ENCODE measurements at regions not wholly inside any gene's neighbourhood (a gene's known extent, or its start where the extent isn't known, plus 50 kb on each side); places are given as distances from the start of the nearest gene placed in this dataset.

DNA sequence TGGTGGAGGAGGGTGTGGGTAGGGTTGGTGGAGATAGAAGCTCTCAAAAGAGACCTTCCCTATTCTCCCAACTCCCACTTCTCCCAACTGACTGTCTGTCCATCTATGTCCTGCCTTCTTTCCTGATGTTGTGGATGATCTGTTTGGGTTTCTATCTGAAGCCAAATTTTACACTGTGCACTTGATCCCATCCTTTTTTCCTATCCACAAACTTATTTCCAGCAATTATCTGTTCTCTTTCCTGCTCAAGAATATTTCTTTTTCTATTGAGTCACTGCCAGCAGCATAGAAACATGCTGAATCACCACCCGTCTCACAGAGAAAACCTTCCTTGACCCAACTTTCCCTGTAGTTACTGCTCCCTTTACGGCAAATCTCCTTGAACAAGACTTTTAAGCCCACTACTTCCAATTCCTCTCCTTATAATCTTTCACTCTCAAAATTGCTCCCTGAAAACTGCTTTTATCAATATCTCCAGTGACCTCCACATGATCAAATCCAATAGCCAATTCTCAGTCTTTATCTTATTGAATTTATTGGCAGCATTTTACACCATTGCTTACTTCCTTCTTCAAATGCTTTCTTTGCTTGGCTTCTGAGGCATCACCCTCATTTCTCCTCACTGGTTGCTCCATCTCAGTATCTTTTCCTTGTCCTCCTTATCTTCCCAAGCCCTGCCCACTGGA, 141.2 kb upstream of the SLC7A14 start (continued):
- TF ChIP-seq CEBPZ (IDR thresholded peaks at IDR 0.05; ENCODE audit: borderline replicate concordance, low read depth, low read length), result no peak
- no peak for TF ChIP-seq NR1H2 (CRISPR knock-in tag; IDR thresholded peaks at IDR 0.05)
- no peak for TF ChIP-seq HMG20A (CRISPR knock-in tag; conservative IDR thresholded peaks at IDR 0.05)
- no peak for TF ChIP-seq RCOR1 (IDR thresholded peaks at IDR 0.05; ENCODE audit: borderline replicate concordance in 1 of 2, low read depth in 2 of 2, low read length in 2 of 2)
- no peak for TF ChIP-seq THAP12 (CRISPR knock-in tag; IDR thresholded peaks at IDR 0.05)
- TF ChIP-seq, protein P1, sequence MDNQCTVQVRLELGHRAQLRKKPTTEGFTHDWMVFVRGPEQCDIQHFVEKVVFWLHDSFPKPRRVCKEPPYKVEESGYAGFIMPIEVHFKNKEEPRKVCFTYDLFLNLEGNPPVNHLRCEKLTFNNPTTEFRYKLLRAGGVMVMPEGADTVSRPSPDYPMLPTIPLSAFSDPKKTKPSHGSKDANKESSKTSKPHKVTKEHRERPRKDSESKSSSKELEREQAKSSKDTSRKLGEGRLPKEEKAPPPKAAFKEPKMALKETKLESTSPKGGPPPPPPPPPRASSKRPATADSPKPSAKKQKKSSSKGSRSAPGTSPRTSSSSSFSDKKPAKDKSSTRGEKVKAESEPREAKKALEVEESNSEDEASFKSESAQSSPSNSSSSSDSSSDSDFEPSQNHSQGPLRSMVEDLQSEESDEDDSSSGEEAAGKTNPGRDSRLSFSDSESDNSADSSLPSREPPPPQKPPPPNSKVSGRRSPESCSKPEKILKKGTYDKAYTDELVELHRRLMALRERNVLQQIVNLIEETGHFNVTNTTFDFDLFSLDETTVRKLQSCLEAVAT (IDR thresholded peaks at IDR 0.05), result peak; percentile 21 to 41; a peak in 1 of 4 replicates
- TF ChIP-seq NCOA2 (IDR thresholded peaks at IDR 0.05; ENCODE audit: partially characterized antibody in 2 of 2), result no peak
- TF ChIP-seq HDAC3 (IDR thresholded peaks at IDR 0.05; ENCODE audit: borderline replicate concordance, partially characterized antibody), result no peak
- TF ChIP-seq SMARCC2 (IDR thresholded peaks at IDR 0.05; ENCODE audit: low read depth), result 0 out of 2 replicates have a peak, but pooled peaks have one; percentile 33
- peak; percentile 45; the same call in 1 of the 2 replicates for TF ChIP-seq MEF2D (tag; conservative IDR thresholded peaks at IDR 0.05; ENCODE audit: low read depth)
- TF ChIP-seq ZFP91 (CRISPR knock-in tag; IDR thresholded peaks at IDR 0.05), result no peak
- no peak for TF ChIP-seq SREBF2 (CRISPR knock-in tag; IDR thresholded peaks at IDR 0.05)
- TF ChIP-seq SETDB1 (IDR thresholded peaks at IDR 0.05; ENCODE audit: low read length), result no peak
- no peak for TF ChIP-seq CHD4 (IDR thresholded peaks at IDR 0.05; ENCODE audit: insufficient read depth, insufficient replicate concordance, low read depth, low read length, poor library complexity, severe bottlenecking)
- no peak for TF ChIP-seq XRCC5 (IDR thresholded peaks at IDR 0.05; ENCODE audit: low read depth, low read length)
- no peak for TF ChIP-seq ZNF740 (CRISPR knock-in tag; IDR thresholded peaks at IDR 0.05)
- TF ChIP-seq ZNF740 (tag; IDR thresholded peaks at IDR 0.05), result no peak

All from K562 (cell line).